CD14-positive monocyte (primary cell): ENCODE measurements at regions not wholly inside any gene's neighbourhood (a gene's known extent, or its start where the extent isn't known, plus 50 kb on each side); places are given as distances from the start of the nearest gene placed in this dataset.

Source experiments
- DNase-seq, 3 donors: peaks; one replicate each; pipeline ENCODE4 v3.0.0-alpha.2; 2011 to 2022
- H2AFZ ChIP-seq: 2 replicates; pipeline ENCODE4 v1.6.0; 2012; ENCODE audit warnings: mild to moderate bottlenecking, low read depth, low read length, inconsistent platforms; ENCODE audit not compliant: insufficient read depth, poor library complexity, severe bottlenecking
- H3K27ac ChIP-seq, 2 donors: 1 replicate in 1 of 2; 2 replicates in 1 of 2; pipeline ENCODE4 v1.5.1; 2012 to 2013; ENCODE audit warnings: low read length in 2 of 2, control low read depth in 1 of 2, inconsistent platforms in 1 of 2, low read depth in 1 of 2, mild to moderate bottlenecking in 1 of 2
- H3K27me3 ChIP-seq, 2 donors: one replicate each; pipeline versions ENCODE4 v1.6.0 to v1.6.1; 2011 to 2013; ENCODE audit warnings: low read length in 2 of 2; ENCODE audit not compliant: control insufficient read depth in 2 of 2, insufficient read depth in 2 of 2
- H3K36me3 ChIP-seq, 2 donors: replicated peaks in 1 of 2; 1 replicate in 1 of 2; 2 replicates in 1 of 2; pipeline versions ENCODE4 v1.5.1 to v1.6.1; 2012 to 2013; ENCODE audit warnings: low read length in 2 of 2, control low read depth in 1 of 2, inconsistent platforms in 1 of 2, mild to moderate bottlenecking in 1 of 2; ENCODE audit not compliant: insufficient read depth in 2 of 2, control insufficient read depth in 1 of 2
- H3K4me1 ChIP-seq, 2 donors: 1 replicate in 1 of 2; 2 replicates in 1 of 2; pipeline versions ENCODE4 v1.5.1 to v1.6.1; 2012 to 2013; ENCODE audit warnings: low read length in 2 of 2, control low read depth in 1 of 2, inconsistent platforms in 1 of 2, mild to moderate bottlenecking in 1 of 2, moderate library complexity in 1 of 2; ENCODE audit not compliant: insufficient read depth in 2 of 2, control insufficient read depth in 1 of 2
- H3K4me2 ChIP-seq: replicated peaks from 2 replicates; pipeline ENCODE3; 2012; ENCODE audit warnings: low read length, moderate library complexity, mild to moderate bottlenecking; ENCODE audit not compliant: poor library complexity, severe bottlenecking; ENCODE audit errors: extremely low read depth
- H3K4me3 ChIP-seq, 3 experiments: fragments of 200-600 bp in 1 of 3; sonication (generic) in 1 of 3; replicated peaks in 1 of 3; 1 replicate in 2 of 3; 2 replicates in 1 of 3; pipeline ENCODE4 v1.5.1; 2011 to 2013; ENCODE audit warnings: low read length in 3 of 3, mild to moderate bottlenecking in 3 of 3, control low read depth in 2 of 3, low read depth in 2 of 3, inconsistent platforms in 1 of 3, moderate library complexity in 1 of 3
- H3K79me2 ChIP-seq: 2 replicates; pipeline ENCODE4 v1.6.0; 2012; ENCODE audit warnings: mild to moderate bottlenecking, control low read depth, inconsistent platforms, low read length, moderate library complexity; ENCODE audit not compliant: insufficient read depth
- H3K9ac ChIP-seq: 2 replicates; pipeline ENCODE4 v1.6.0; 2017; ENCODE audit warnings: low read length, mild to moderate bottlenecking; ENCODE audit not compliant: insufficient read depth, poor library complexity, severe bottlenecking
- H3K9me3 ChIP-seq, 2 donors: replicated peaks in 1 of 2; 1 replicate in 1 of 2; 2 replicates in 1 of 2; pipeline versions ENCODE4 v1.5.1 to v1.6.1; 2012 to 2013; ENCODE audit warnings: low read length in 2 of 2, control low read depth in 1 of 2; ENCODE audit not compliant: control insufficient read depth in 1 of 2, insufficient read depth in 1 of 2
- H4K20me1 ChIP-seq: 2 replicates; pipeline ENCODE4 v1.6.0; 2012; ENCODE audit warnings: mild to moderate bottlenecking, low read length, control low read depth, moderate library complexity; ENCODE audit not compliant: insufficient read depth
- H3K27ac Mint-ChIP-seq, 7 donors: one replicate each; pipeline ENCODE4 v1.8.0; 2020; ENCODE audit warnings: mild to moderate bottlenecking in 7 of 7, mixed read lengths in 7 of 7, moderate library complexity in 6 of 7, inconsistent platforms in 2 of 7
- H3K27me3 Mint-ChIP-seq, 3 donors: one replicate each; pipeline ENCODE4 v1.8.0; 2021 to 2022; ENCODE audit warnings: low read depth in 3 of 3, mild to moderate bottlenecking in 3 of 3, mixed read lengths in 3 of 3, moderate library complexity in 3 of 3, inconsistent platforms in 1 of 3
- H3K36me3 Mint-ChIP-seq, 2 donors: one replicate each; pipeline ENCODE4 v1.8.0; 2020; ENCODE audit warnings: mixed read lengths in 2 of 2, inconsistent platforms in 1 of 2, mild to moderate bottlenecking in 1 of 2
- H3K4me1 Mint-ChIP-seq: one replicate; pipeline ENCODE4 v1.8.0; 2020; ENCODE audit warnings: mild to moderate bottlenecking, mixed read lengths
- H3K4me3 Mint-ChIP-seq, 2 donors: one replicate each; pipeline ENCODE4 v1.8.0; 2020; ENCODE audit warnings: mild to moderate bottlenecking in 2 of 2, mixed read lengths in 2 of 2, moderate library complexity in 1 of 2
- H3K9me3 Mint-ChIP-seq, 7 donors: one replicate each; pipeline ENCODE4 v1.8.0; 2020 to 2022; ENCODE audit warnings: mixed read lengths in 7 of 7, mild to moderate bottlenecking in 6 of 7, moderate library complexity in 6 of 7, inconsistent platforms in 2 of 7
- CTCF ChIP-seq: fragments of 200-600 bp; IDR thresholded peaks from one replicate; pipeline ENCODE4 v1.8.0; 2022; ENCODE audit warnings: antibody characterized with exemption, mild to moderate bottlenecking
- WGBS: methylation state at CpG from one replicate; pipeline ENCODE4 v1.1.5; 2013; ENCODE audit warnings: missing lambda C conversion rate; ENCODE audit not compliant: insufficient coverage; 5-methylcytosine and 5-hydroxymethylcytosine counted together
- intact Hi-C, 2 donors: fragments of 100-400 bp; cut with micrococcal nuclease; formaldehyde crosslinking; loops; one replicate each; pipeline versions ENCODE4 v1.15.0 to v1.15.1; 2023

- Histone ChIP-seq H3K9ac (no peak overlapping the region), H3K36me3 (no peaks in the 10 kb centered on the region), H3K9me3 (no peaks in the 10 kb centered on the region), H3K79me2 (no peaks in the 10 kb centered on the region), H3K4me1 (no peaks in the 10 kb centered on the region), H3K4me3 (no peak overlapping the region), H3K27ac (no peak overlapping the region), H3K4me2 (no peak overlapping the region), H3K27me3 (no peaks in the 10 kb centered on the region), H2AFZ (no peak overlapping the region), H4K20me1 (no peaks in the 10 kb centered on the region)
- Mint-ChIP-seq H3K4me3 (no peak overlapping the region), H3K27ac (no peak overlapping the region), H3K9me3 (peaks cover 0 to 1% (median 0%) of the 10 kb centered on the region in 7 donors), H3K36me3 (no peaks in the 10 kb centered on the region), H3K27me3 (peaks cover 0 to 1% (median 0%) of the 10 kb centered on the region in 3 donors), H3K4me1 (peaks cover 4% of the 10 kb centered on the region)
- intact Hi-C loops, result no loop called here
- WGBS, result no CpG with 5 or more reads among the region's 1 CpG
- no peak for TF ChIP-seq CTCF
- no peak for DNase-seq
These were observed 161.7 kb upstream of the ARHGAP20 start for GRCh38 chr11:110873975-110874374.

GRCh38 chr11:110870816-110871522 is 158.7 kb upstream of the ARHGAP20 start:
- H3K27ac Mint-ChIP-seq, result no peak overlapping the region

More at GRCh38 chr11:110870816-110871522, 158.7 kb upstream of the ARHGAP20 start:
- Mint-ChIP-seq H3K36me3 (no peaks in the 10 kb centered on the region), H3K4me1 (peaks cover 4% of the 10 kb centered on the region), H3K27me3 (peaks cover 0 to 1% (median 0%) of the 10 kb centered on the region in 3 donors), H3K9me3 (peaks cover 0 to 1% (median 0%) of the 10 kb centered on the region in 7 donors), H3K4me3 (no peak overlapping the region)
- H4K20me1 ChIP-seq, result no peaks in the 10 kb centered on the region
- no peaks in the 10 kb centered on the region for H3K36me3 ChIP-seq
- H3K4me1 ChIP-seq, result no peaks in the 10 kb centered on the region
- no peaks in the 10 kb centered on the region for H3K9me3 ChIP-seq
- H3K27ac ChIP-seq, result no peak overlapping the region
- 69% methylated on average over 4 of the region's 5 CpGs for WGBS
- TF ChIP-seq CTCF, result no peak
- intact Hi-C loops, result no loop called here
- H3K4me2 ChIP-seq, result no peak overlapping the region
- DNase-seq, result peak in 1 of 3 donors; percentile 4
- no peaks in the 10 kb centered on the region for H3K27me3 ChIP-seq
- no peak overlapping the region for H3K9ac ChIP-seq
- no peak overlapping the region for H3K4me3 ChIP-seq
- no peak overlapping the region for H2AFZ ChIP-seq
- no peaks in the 10 kb centered on the region for H3K79me2 ChIP-seq
